HG02623 (cell line): ENCODE measurements at regions not wholly inside any gene's neighbourhood (a gene's known extent, or its start where the extent isn't known, plus 50 kb on each side); places are given as distances from the start of the nearest gene placed in this dataset.
"Not testable (repeated sequence)": the region's sequence is repeated elsewhere in the genome, so short reads cannot be mapped to it uniquely, and the experiment has no call there.

Experiments
- ATAC-seq: cut with Tn5 transposase; IDR thresholded peaks from one replicate; pipeline ENCODE4 v1.9.1; 2021; ENCODE audit warnings: moderate library complexity; ENCODE audit not compliant: unreplicated experiment

DNA sequence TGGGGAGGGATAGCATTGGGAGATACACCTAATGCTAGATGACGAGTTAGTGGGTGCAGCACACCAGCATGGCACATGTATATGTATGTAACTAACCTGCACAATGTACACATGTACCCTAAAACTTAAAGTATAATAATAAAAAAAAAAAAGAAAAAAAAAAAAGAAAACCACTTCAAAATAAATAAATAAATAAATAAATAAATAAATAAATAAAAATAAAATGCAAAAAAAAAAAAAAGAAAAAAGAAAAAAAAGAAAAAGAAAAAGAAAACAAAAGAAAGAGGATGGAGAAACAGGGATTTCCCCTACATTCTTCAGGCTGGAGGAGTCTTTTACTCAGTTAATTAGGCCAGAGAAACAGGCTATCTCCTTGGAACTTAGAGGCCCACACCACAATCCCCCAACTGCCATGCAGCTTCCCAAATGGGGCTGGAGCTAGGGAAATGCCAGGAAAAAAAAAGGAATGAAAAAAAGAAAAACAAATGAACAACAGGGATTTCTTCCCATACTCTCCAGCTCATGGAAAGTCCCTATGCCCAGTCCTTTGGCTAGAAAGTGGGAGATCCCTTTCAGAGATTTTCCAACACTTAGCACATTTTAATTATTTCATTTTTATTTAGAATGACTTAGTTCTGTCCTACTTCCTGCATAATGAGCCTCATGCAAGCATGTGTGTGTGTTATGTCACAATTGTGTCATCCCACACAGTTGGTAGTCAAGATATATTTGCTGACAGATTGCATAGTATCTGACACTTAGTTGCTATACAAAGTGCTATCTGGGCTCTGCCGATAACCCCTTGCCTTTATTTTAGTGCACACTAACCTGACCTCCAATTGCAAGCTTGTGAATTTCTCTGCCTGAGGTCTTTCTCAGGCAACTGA, 486.4 kb downstream of the PLPP3 start:
- ATAC-seq = no peak

DNA sequence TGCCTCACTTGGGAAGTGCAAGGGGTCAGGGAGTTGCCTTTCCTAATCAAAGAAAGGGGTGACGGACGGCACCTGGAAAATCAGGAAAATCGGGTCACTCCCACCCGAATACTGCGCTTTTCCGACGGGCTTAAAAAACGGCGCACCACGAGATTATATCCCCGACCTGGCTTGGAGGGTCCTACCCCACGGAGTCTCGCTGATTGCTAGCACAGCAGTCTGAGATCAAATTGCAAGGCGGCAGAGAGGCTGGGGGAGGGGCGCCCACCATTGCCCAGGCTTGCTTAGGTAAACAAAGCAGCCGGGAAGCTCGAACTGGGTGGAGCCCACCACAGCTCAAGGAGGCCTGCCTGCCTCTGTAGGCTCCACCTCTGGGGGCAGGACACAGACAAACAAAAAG, 489.5 kb downstream of the PLPP3 start:
- ATAC-seq = not testable (repeated sequence)

DNA sequence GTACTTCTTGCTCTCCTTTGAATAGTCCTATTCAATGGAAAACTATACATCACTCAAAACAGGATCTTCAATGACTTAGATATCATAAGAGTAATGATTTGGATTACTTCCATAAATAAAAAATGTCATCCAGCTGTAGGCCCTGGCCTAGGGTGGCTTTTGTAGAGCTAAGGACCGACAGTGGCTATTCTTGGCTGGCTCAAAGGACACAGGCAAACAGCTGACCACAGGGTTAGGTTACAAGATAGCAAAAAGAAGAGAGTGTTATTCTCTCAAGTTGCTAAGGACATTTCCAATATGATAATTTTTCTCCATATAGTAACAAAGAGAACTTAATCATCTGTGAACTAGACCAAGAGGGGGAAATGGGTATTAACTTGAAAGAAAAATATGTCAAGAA, 495.1 kb downstream of the PLPP3 start:
- ATAC-seq = no peak

DNA sequence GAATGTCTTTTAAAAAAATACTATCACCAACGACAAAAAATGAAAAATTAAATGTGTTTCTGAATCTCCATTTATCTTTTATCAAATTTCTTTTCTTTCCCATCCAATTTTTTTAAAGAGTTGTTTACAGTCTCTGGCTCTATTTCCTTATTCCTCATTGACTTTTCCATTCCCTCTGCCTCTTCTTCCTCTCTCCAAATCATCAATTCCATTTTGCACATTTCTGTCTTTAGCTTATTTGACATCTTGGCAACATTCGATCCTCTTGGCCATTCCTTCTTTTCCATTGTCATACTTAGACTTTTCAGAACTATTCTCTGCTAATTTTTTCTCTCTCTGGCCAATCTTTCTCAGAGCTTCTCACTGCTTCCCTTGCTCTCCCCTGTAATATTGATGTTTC, 497.6 kb downstream of the PLPP3 start:
- ATAC-seq = no peak

DNA sequence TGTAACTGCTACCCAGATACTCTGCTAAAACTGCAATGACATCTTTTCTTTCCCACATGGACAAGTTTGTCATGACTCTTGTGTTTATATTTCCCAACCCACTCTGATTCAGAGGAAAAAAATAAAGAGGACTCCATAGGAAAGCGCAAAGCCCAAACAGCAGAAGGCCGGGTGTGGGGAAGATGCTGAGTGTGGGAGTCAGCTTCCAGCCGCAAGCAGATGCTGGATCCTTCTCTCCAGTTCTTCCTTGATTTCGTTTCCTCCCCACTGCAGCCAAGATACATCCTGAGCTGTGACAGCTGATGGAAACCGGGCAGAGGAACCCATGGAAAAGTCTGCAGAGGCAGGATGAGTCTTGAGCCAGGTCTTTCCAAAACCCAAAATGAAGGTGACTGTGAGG, 498.2 kb downstream of the PLPP3 start:
- ATAC-seq = no peak

DNA sequence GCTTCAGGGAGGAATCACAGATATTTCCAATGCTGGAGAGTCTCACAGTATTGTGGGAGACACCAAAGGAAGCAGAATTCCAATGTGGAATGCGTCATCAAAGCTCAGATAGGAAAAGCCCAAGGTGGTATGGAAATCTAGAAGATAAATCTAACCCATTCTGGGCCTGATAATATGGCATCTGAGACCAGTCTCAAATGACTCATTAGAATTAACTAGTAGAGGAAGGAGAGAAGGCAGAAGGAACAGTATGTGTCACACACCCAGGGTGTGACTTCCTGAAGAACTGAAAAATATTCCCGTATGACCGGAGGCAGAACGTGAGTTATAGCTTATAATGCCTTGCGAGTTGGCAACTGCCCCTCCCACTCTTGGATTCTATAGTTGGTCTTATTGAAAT, 499.2 kb downstream of the PLPP3 start:
- no peak for ATAC-seq

DNA sequence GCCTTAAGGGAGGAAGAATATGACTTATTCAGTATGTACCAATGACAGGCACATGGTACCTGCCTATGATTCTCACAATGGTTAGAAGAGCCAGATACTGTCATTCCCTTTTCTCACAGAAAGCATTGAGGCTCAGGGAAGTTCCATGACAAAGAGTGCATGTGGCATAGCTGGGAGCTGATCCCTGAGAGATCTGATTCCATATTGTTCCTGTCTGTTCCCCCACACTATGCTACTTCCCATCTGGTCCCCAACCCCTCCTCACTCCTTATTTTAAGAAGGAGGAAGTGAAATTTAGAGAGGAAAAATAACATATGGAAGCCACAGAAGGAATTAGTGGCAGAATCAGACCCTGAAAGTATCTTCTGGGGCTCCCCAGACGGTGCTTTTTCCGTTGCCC, 500.0 kb downstream of the PLPP3 start:
- no peak for ATAC-seq

DNA sequence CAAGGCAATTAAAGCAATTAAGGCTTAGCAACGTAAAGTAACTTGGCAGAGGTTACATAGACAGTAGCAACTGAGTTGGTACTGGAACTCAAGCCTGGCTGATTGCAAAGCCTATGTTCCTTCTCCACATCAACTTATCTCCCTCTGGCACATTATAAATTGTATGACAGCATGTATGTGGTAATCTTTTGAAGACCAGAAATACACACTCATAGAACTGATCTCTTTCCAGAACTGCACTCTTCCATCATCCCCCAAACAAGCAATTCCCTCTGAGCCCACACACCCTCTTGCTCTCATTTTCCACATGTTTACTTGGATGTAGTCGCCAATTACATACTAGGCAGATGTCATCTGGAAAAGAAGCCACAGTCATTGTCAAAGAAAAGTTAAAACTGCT, 502.2 kb downstream of the PLPP3 start:
- ATAC-seq = no peak

DNA sequence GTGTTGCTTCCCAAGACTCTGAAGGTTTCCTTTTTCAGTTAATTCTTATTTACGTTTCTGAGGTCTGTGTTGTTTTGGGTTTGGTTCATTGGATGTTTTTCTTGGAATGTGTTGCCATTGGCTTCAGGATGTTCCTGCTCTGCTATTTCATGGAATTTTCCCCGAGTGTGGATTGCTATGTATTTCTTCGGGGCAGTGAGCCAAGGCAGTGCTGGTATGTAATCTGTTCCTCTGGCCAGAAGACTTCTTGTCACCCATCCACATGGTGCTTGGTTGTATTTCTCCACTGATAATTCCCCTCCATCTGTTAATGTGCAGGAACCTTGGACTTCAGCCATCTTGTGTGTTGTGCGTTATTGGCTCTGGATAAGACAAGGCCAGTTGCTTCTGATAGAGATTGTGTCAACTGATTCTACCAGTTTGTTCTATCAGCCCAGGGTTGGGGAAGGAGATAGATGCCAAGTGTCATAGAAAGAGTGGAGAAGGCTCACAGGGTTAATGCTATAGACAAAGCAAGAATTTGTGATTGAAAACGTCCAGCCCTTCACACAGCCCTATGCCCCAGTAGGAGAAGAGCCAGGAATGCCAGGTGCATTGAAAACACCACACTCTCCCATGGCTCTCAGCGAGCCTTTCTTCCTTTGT, 505.2 kb downstream of the PLPP3 start:
- ATAC-seq = no peak

DNA sequence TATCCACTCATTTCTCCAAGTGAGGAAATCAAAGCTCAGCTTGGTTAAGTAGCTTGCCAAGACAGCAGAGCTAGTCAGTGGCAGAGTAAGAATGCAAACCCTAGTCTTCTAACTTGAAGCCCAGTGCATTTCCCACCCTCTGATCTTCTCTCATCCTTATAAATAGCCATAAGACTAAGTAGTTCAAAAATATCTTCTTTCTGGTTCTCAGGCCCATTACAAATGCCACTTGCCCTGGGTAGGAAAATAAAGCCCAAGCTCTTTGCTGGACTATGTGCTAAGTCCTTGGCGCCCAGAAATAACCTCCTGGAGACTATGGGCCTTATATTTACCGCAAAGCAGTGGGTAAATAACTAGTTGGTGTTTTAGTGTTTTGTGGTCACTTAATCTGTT, 505.8 kb downstream of the PLPP3 start:
- no peak for ATAC-seq

DNA sequence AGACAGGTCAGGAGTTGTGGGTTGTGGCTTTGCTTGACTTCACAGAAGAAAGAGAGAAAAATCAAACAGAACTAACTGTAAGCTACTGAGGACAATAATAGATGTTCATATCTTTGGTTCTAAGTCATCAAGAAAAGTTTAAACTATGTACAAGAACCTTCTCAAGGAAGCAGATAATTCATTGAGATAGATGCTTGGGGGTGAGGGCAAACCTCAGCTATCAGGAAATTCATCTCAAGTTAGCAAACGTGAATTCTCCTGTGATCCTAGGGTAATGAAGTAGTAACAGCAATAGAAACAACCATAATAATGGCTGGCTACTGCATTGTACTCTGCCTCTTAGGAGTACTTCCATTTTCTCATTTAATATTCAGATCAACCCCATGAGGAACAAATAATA, 506.2 kb downstream of the PLPP3 start:
- no peak for ATAC-seq

DNA sequence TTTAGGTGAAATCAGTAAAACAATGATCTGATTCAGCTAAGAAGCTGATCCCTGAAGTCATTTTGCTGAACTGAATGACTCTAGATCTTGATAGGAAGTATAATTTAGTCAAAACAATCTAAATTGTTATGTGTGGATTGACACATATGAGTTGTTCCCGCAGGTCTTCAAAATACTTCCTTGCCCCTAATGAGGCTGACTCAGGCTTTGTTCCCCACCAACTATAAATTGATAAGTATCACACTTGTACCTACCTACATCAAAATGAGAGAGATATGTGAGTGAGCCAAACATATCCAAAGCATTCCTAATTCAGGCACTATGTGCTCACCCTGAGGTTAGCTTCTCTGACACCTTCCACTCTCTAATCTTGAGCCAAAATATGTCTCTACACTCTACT, 507.1 kb downstream of the PLPP3 start:
- no peak for ATAC-seq

DNA sequence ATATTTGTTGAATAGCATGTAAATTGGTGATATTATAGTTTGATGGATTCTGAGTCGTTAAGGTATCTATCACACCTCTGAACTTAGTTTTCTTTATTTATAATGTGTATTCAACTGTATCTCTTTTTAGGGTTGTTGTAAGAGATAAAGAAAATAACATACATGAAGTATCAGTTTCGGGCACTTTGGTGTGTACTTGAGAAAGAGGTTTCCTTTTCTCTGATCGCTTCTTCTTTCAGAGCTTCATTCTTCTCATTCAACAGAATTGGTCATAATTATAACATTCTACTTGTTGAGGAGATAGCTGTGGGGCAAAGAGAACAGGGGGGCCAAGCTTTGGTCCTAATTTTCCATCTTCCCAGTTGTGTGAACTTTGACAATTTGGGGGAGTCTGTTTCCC, 508.0 kb downstream of the PLPP3 start:
- no peak for ATAC-seq

DNA sequence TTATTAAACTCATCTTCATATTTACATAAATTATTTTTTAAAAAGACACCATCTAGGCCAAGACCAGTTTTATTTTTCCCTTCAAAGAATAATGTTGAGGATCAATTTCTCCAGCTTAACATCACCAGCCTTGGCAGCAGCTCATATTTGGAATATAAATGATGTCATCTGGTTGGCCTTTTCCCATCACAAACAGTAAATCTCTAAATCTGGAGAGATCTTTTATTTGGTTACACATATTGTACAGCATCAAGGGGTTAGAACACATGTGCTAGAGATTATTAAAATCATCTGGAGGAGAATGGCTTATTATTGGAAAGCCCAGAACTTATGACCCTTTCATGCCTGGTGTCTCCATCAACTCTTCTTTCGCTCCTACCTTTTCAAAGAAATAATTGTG, 508.8 kb downstream of the PLPP3 start:
- ATAC-seq = no peak

DNA sequence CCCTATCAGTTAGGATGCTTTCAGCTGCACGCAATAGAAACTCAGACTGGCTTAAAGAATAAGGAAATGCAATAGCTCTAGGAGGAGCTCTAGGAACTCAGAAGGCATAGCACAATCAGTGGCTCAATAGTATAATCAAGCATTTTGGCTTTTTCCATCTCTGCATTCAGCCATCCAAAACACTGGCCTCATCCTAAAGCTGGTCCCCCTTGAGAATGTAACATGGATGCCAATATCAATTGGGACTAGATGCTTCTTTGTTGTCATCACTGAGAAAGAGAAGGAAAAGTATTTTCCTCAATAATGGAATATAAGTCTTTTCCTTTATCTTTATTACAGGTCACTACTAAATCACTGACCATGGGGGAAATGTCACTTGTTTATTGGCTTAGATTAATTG, 509.5 kb downstream of the PLPP3 start:
- no peak for ATAC-seq

DNA sequence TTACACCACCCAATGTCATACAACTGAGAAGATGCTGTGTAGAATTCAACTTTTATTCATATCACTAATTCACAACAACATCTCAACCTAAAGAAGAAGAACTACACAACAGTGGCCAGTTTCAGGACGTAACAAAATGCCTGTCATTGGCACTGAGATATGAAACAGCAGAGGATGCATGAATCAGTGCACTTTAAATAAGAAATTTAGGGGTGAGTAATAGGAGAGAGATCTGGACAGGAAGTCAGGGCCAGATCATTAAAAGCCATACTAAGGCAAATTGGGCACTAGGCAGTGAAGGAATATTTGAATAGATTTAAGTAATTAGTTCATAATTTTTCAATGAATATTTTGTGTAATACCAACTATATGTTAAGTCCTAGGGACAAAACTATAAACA, 510.5 kb downstream of the PLPP3 start:
- no peak for ATAC-seq

DNA sequence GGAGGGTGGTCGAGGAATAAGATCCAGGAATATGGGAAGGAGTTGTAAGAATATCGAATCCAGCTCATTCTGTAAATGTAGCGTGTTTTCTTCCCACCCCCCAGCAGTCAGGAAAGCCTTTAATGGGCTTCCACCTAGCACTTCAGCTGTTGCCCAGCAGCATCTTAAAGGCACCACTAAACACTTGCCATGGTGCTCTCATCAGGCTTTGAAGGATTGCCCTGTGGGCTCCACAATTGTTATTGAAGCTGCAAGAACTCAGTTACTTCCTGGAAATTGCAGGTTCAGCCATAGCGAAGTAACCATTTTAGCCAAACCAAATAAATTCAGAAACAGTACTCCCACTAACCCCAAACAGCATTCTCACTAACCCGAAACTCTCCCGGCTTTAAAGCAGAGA, 511.2 kb downstream of the PLPP3 start:
- ATAC-seq = no peak

DNA sequence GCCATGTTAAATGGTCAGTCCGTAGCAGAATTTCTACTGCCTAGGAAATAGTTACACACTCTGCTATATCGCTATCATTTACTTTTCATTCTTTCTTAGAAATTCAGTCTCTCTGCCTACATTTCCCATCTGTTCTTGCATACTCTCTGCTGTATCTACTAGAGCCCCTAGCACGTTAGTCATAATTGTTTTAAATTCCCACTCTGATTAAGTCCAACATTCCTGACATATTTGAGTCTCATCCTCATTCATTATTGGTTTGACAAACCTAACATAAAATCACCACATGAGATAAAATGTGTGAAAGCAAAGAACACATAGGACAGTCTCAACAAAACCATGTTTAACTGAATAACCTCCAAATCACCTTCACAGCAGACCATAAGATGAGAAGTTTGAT, 513.6 kb downstream of the PLPP3 start:
- no peak for ATAC-seq

DNA sequence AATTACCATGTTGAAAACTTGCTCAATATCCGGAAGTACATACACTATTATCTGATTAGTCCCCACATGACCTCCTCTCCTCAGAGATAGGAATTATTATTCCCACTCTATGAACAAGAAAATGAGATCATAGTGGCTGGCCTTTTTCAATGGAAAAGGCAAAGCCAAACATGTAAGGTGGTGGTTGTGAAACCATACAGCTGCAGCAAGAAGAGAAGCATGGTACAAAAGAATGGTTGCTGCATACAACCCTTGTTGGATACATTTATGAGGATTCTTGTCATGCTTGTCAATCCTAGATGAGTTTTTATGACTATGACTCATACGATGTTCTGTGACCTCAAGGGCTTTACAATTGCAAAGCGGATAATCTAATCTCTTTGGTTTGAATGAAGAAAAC, 514.7 kb downstream of the PLPP3 start:
- ATAC-seq = no peak

DNA sequence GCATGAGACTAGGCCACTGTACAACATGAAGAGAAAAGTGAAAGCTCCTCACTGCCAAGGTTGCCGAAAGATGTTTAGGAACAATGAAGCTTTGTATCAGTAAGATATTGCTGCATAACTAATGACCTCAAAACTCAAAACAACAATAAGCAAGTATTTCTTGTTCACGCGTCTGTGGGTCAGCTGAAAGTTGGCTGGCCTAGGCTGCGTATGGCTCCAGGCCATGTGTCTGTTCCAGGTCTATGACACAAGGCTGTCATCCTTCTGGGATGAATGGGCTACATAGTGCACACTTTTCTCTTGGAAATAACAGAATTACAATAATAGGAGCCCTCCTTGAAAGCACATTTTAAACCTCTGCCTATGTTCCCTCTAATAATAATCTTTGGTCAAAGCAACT, 515.9 kb downstream of the PLPP3 start:
- ATAC-seq = no peak

DNA sequence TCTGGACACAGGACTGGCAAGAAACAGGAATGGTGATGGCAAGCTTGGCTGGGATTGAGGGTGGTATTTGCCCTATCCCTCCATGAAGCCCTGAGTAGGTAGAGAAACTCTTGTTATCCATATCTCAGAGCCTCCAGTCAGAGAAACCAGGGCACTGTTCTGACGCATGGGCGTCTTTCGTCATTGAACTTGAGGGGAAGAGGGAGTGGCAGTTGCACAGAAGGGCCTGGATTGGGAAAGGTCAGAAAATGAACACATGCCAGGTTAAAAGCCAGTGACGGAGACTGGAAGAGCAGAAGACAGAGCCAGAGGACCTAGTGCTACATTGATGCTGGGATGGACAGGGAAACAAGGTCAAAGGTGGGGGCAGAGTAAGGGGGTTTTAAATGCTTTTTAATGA, 516.7 kb downstream of the PLPP3 start:
- ATAC-seq = no peak

DNA sequence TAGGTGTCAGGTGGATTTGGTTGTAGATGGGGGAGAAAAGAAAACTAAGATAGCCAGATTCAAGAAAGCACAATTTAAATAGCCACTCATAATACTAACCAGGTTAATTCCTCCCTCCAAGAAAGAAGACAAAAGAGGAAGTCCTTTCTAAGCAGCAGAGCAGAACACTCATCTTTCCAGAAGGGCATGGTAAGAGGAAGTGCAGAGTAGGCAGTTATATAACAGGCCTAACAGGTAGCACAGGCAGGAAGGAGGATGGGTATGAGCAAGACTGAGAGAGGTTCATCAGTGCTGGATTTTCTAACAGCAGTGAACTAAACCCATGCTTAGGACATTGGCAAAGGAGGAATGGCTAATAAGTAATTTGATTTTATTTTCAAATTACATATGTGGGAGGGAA, 517.5 kb downstream of the PLPP3 start:
- no peak for ATAC-seq

DNA sequence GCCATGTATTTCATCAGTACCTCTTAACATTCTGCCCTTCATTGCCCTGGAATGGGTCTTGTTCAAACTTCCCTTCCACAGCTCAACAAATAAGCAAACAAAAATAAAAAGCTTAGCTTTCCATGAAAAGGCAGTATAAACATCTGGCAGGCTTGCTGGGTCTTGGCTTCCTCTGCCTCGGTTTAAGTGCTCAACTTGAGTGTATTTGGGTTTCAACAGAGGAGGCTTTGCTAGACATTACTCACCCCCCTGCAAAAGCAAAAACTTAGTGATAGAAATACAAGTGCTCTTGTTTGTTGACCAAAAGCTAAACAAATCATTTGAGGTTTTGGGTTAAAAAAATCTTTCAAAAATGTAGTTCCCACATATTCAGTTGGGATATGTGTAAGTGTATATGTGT, 518.5 kb downstream of the PLPP3 start:
- ATAC-seq = no peak
